ENCODE measurements at regions not wholly inside any gene's neighbourhood (a gene's known extent, or its start where the extent isn't known, plus 50 kb on each side); places are given as distances from the start of the nearest gene placed in this dataset.

DNA sequence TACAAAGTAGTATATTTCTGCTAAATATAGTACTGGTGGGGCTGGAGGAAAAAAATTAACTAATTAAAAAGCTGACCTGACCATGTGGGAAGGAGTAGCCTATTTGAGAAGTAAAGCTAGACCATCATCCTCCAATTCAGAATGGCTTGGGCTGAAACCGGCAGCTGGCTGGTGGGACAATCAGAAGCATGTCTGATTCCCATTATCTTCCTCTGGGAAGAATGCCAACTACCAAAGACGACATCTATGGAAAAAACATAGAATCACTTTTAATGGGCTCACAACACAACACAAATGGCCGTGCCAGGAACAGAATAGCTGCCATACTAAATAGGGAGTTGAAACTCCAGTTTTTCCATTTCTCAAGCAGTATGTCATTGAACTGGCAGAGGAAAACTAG, 120.4 kb upstream of the FREM2 start:
- Histone ChIP-seq H3K4me2 (no peak overlapping the region), H3K79me2 (ENCODE audit: low read depth) (no peaks in the 10 kb centered on the region), H4K20me1 (ENCODE audit: low read depth) (no peaks in the 10 kb centered on the region), H3K4me3 (no peak overlapping the region), H3K27me3 (no peaks in the 10 kb centered on the region), H3K9ac (no peak overlapping the region), H3K36me3 (no peaks in the 10 kb centered on the region), H3K4me1 (no peaks in the 10 kb centered on the region), H3K9me3 (ENCODE audit: low read depth) (no peaks in the 10 kb centered on the region), H3K27ac (no peak overlapping the region), H3F3A (ENCODE audit: low read depth) (no peaks in the 10 kb centered on the region), H2AFZ (replicated peaks) (no peak overlapping the region)
- Mint-ChIP-seq H3K27ac (no peak overlapping the region), H3K27me3 (ENCODE audit: insufficient read depth, low read depth) (no peaks in the 10 kb centered on the region), H3K4me3 (no peak overlapping the region), H3K4me1 (peaks cover 4% of the 10 kb centered on the region), H3K9me3 (peaks cover 5% of the 10 kb centered on the region), H3K36me3 (peaks cover 2% of the 10 kb centered on the region)
- TF ChIP-seq EZH2 (IDR thresholded peaks at IDR 0.05) (no peak), EZH2phosphoT487 (IDR thresholded peaks at IDR 0.05) (no peak)
- TF ChIP-seq, protein P1, sequence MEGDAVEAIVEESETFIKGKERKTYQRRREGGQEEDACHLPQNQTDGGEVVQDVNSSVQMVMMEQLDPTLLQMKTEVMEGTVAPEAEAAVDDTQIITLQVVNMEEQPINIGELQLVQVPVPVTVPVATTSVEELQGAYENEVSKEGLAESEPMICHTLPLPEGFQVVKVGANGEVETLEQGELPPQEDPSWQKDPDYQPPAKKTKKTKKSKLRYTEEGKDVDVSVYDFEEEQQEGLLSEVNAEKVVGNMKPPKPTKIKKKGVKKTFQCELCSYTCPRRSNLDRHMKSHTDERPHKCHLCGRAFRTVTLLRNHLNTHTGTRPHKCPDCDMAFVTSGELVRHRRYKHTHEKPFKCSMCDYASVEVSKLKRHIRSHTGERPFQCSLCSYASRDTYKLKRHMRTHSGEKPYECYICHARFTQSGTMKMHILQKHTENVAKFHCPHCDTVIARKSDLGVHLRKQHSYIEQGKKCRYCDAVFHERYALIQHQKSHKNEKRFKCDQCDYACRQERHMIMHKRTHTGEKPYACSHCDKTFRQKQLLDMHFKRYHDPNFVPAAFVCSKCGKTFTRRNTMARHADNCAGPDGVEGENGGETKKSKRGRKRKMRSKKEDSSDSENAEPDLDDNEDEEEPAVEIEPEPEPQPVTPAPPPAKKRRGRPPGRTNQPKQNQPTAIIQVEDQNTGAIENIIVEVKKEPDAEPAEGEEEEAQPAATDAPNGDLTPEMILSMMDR (IDR thresholded peaks at IDR 0.05): no peak
- DNase-seq (ENCODE audit: low spot score): no peak

DNA sequence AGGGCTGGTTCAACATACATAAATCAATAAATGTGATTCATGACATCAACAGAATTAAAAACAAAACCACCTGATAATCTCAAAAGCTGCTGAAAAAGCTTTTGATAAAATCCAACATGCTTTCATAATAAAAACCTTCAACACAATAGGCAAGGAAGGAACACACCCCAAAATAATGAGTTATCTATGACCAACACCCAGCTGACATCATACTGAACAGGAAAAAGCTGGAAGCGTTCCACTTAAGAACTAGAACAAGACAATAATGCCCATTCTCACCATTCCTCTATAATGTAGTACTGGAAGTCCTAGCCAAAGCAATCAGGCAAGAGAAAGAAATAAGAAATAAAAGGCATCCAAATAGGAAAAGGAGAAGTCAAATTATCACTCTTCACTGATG, 116.2 kb upstream of the FREM2 start:
- TF ChIP-seq EZH2 (IDR thresholded peaks at IDR 0.05): no peak
- TF ChIP-seq, protein P1 (IDR thresholded peaks at IDR 0.05): no peak
- TF ChIP-seq EZH2phosphoT487 (IDR thresholded peaks at IDR 0.05): no peak
- H3K36me3 Mint-ChIP-seq: peaks cover 2% of the 10 kb centered on the region
- Histone ChIP-seq H4K20me1 (ENCODE audit: low read depth) (no peaks in the 10 kb centered on the region), H3K9me3 (ENCODE audit: low read depth) (no peaks in the 10 kb centered on the region), H3K36me3 (no peaks in the 10 kb centered on the region), H2AFZ (replicated peaks) (no peak overlapping the region), H3K9ac (no peak overlapping the region), H3K4me1 (no peaks in the 10 kb centered on the region), H3K79me2 (ENCODE audit: low read depth) (no peaks in the 10 kb centered on the region), H3K4me2 (no peak overlapping the region), H3K4me3 (no peak overlapping the region), H3F3A (ENCODE audit: low read depth) (no peaks in the 10 kb centered on the region), H3K27me3 (no peaks in the 10 kb centered on the region), H3K27ac (no peak overlapping the region)
- H3K4me1 Mint-ChIP-seq: no peaks in the 10 kb centered on the region
- no peak overlapping the region for H3K27ac Mint-ChIP-seq
- peaks cover 5% of the 10 kb centered on the region for H3K9me3 Mint-ChIP-seq
- no peak overlapping the region for H3K4me3 Mint-ChIP-seq
- no peak for DNase-seq (ENCODE audit: low spot score)
- no peaks in the 10 kb centered on the region for H3K27me3 Mint-ChIP-seq (ENCODE audit: insufficient read depth, low read depth)

DNA sequence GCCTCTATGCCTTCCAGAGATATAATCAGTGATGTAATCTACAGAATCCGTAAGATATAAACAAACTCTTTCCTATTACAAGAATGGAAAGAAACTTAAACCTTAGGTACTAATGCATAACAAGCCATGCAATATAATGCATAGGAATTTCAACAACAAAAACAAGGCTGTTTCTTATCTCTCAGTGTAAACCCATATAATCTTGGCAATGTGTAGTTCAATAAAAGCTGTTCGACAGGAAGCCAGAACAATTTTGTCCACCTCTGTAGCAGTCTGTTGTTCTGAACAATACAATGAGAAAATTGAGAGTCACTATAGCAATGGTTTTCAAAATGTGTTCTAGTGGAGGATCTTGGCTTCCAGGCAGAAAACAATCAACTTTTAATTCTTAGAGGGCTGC, 111.5 kb upstream of the FREM2 start:
- Histone ChIP-seq H2AFZ (replicated peaks) (no peak overlapping the region), H4K20me1 (ENCODE audit: low read depth) (no peaks in the 10 kb centered on the region), H3K4me3 (no peak overlapping the region), H3K9ac (no peak overlapping the region), H3K27ac (no peak overlapping the region), H3K36me3 (no peaks in the 10 kb centered on the region), H3K27me3 (no peaks in the 10 kb centered on the region), H3K4me1 (no peaks in the 10 kb centered on the region), H3K79me2 (ENCODE audit: low read depth) (no peaks in the 10 kb centered on the region), H3K4me2 (no peak overlapping the region), H3K9me3 (ENCODE audit: low read depth) (no peaks in the 10 kb centered on the region), H3F3A (ENCODE audit: low read depth) (no peaks in the 10 kb centered on the region)
- Mint-ChIP-seq H3K4me1 (no peaks in the 10 kb centered on the region), H3K27me3 (ENCODE audit: insufficient read depth, low read depth) (peaks cover 4% of the 10 kb centered on the region), H3K27ac (no peak overlapping the region), H3K4me3 (no peak overlapping the region), H3K9me3 (no peaks in the 10 kb centered on the region), H3K36me3 (no peaks in the 10 kb centered on the region)
- no peak for DNase-seq (ENCODE audit: low spot score)
- TF ChIP-seq EZH2phosphoT487 (IDR thresholded peaks at IDR 0.05) (no peak), EZH2 (IDR thresholded peaks at IDR 0.05) (no peak)
- TF ChIP-seq, protein P1 (IDR thresholded peaks at IDR 0.05): no peak
